GM12865 (cell line): ENCODE measurements at regions not wholly inside any gene's neighbourhood (a gene's known extent, or its start where the extent isn't known, plus 50 kb on each side); places are given as distances from the start of the nearest gene placed in this dataset.

Source experiments
- DNase-seq: peaks from one replicate; pipeline ENCODE4 v3.0.0; 2010; ENCODE audit warnings: low read depth
- H3K4me3 ChIP-seq: 2 replicates; pipeline ENCODE4 v1.5.1; 2011; ENCODE audit warnings: mild to moderate bottlenecking, low read depth, low read length, control low read depth
- CTCF ChIP-seq: IDR thresholded peaks from 2 replicates; pipeline ENCODE4 v1.5.1; 2011; ENCODE audit warnings: low read length, control low read depth, low read depth, inconsistent platforms; ENCODE audit not compliant: insufficient read depth; ENCODE audit errors: missing control alignments

GRCh38 chr13:54445865-54446264 is 1417.3 kb downstream of the OLFM4 start:
- no peak overlapping the region for H3K4me3 ChIP-seq
- TF ChIP-seq CTCF: no peak
- no peak for DNase-seq

- no peak overlapping the region for H3K4me3 ChIP-seq
- no peak for DNase-seq
- no peak for TF ChIP-seq CTCF
Observed at GRCh38 chr13:54449922-54450321, 1421.3 kb downstream of the OLFM4 start.

GRCh38 chr13:54484166-54484565 is 1455.6 kb downstream of the OLFM4 start:
- no peak overlapping the region for H3K4me3 ChIP-seq
- DNase-seq: no peak
- no peak for TF ChIP-seq CTCF

GRCh38 chr13:54486421-54487166 is 1458.0 kb downstream of the OLFM4 start:
- DNase-seq: no peak
- H3K4me3 ChIP-seq: no peak overlapping the region
- no peak for TF ChIP-seq CTCF

GRCh38 chr13:54489359-54489758 is 1460.7 kb downstream of the OLFM4 start:
- no peak for TF ChIP-seq CTCF
- DNase-seq: no peak
- H3K4me3 ChIP-seq: no peak overlapping the region

- H3K4me3 ChIP-seq: no peak overlapping the region
- TF ChIP-seq CTCF: no peak
- DNase-seq: no peak
Observed at GRCh38 chr13:54492995-54493394, 1464.4 kb downstream of the OLFM4 start.

- DNase-seq: no peak
- H3K4me3 ChIP-seq: no peak overlapping the region
- no peak for TF ChIP-seq CTCF
Observed at GRCh38 chr13:54511366-54511765, 1482.8 kb downstream of the OLFM4 start.
